ENCODE measurements at regions not wholly inside any gene's neighbourhood (a gene's known extent, or its start where the extent isn't known, plus 50 kb on each side); places are given as distances from the start of the nearest gene placed in this dataset.

- H3K36me3 ChIP-seq (replicated peaks; ENCODE audit: control insufficient read depth, insufficient read depth, low read length): no peaks in the 10 kb centered on the region
- DNase-seq: no peak
- no peak overlapping the region for H3K4me3 ChIP-seq (ENCODE audit: insufficient read depth, low read depth, low read length)
- no peaks in the 10 kb centered on the region for H3K27me3 ChIP-seq (ENCODE audit: control insufficient read depth, insufficient read depth, low read length)
Measured at GRCh38 chr10:78557433-78557925, 511.3 kb upstream of the ZMIZ1 start.

- Histone ChIP-seq H3K27me3 (ENCODE audit: control insufficient read depth, insufficient read depth, low read length) (no peaks in the 10 kb centered on the region), H3K4me3 (ENCODE audit: insufficient read depth, low read depth, low read length) (no peak overlapping the region), H3K36me3 (replicated peaks; ENCODE audit: control insufficient read depth, insufficient read depth, low read length) (no peaks in the 10 kb centered on the region)
- DNase-seq: peak; percentile 50
Measured at GRCh38 chr10:78559661-78560340, 509.0 kb upstream of the ZMIZ1 start.

GRCh38 chr10:78560341-78560688 lies 508.5 kb upstream of the ZMIZ1 start:
- no peak for DNase-seq
- Histone ChIP-seq H3K27me3 (ENCODE audit: control insufficient read depth, insufficient read depth, low read length) (no peaks in the 10 kb centered on the region), H3K36me3 (replicated peaks; ENCODE audit: control insufficient read depth, insufficient read depth, low read length) (no peaks in the 10 kb centered on the region), H3K4me3 (ENCODE audit: insufficient read depth, low read depth, low read length) (no peak overlapping the region)

GRCh38 chr10:78563314-78563713 lies 505.5 kb upstream of the ZMIZ1 start:
- no peaks in the 10 kb centered on the region for H3K27me3 ChIP-seq (ENCODE audit: control insufficient read depth, insufficient read depth, low read length)
- no peaks in the 10 kb centered on the region for H3K36me3 ChIP-seq (replicated peaks; ENCODE audit: control insufficient read depth, insufficient read depth, low read length)

GRCh38 chr10:78565841-78566240 lies 502.9 kb upstream of the ZMIZ1 start:
- H3K36me3 ChIP-seq (replicated peaks; ENCODE audit: control insufficient read depth, insufficient read depth, low read length): no peaks in the 10 kb centered on the region
- H3K4me3 ChIP-seq (ENCODE audit: insufficient read depth, low read depth, low read length): no peak overlapping the region
- no peaks in the 10 kb centered on the region for H3K27me3 ChIP-seq (ENCODE audit: control insufficient read depth, insufficient read depth, low read length)
- no peak for DNase-seq

More at GRCh38 chr10:78563314-78563713, 505.5 kb upstream of the ZMIZ1 start:
- DNase-seq: no peak
- no peak overlapping the region for H3K4me3 ChIP-seq (ENCODE audit: insufficient read depth, low read depth, low read length)

- no peaks in the 10 kb centered on the region for H3K36me3 ChIP-seq (replicated peaks; ENCODE audit: control insufficient read depth, insufficient read depth, low read length)
- no peaks in the 10 kb centered on the region for H3K27me3 ChIP-seq (ENCODE audit: control insufficient read depth, insufficient read depth, low read length)
- no peak for DNase-seq
- no peak overlapping the region for H3K4me3 ChIP-seq (ENCODE audit: insufficient read depth, low read depth, low read length)
Measured at GRCh38 chr10:78566284-78567111, 502.3 kb upstream of the ZMIZ1 start.

- H3K27me3 ChIP-seq (ENCODE audit: control insufficient read depth, insufficient read depth, low read length): no peaks in the 10 kb centered on the region
- no peaks in the 10 kb centered on the region for H3K36me3 ChIP-seq (replicated peaks; ENCODE audit: control insufficient read depth, insufficient read depth, low read length)
- H3K4me3 ChIP-seq (ENCODE audit: insufficient read depth, low read depth, low read length): no peak overlapping the region
- no peak for DNase-seq
Measured at GRCh38 chr10:78567680-78568455, 500.9 kb upstream of the ZMIZ1 start.

- H3K4me3 ChIP-seq (ENCODE audit: insufficient read depth, low read depth, low read length): no peak overlapping the region
Measured at GRCh38 chr10:78568620-78569019, 500.1 kb upstream of the ZMIZ1 start.

GRCh38 chr10:78570633-78571235 lies 498.0 kb upstream of the ZMIZ1 start:
- DNase-seq: peak; percentile 27
- no peaks in the 10 kb centered on the region for H3K36me3 ChIP-seq (replicated peaks; ENCODE audit: control insufficient read depth, insufficient read depth, low read length)
- H3K27me3 ChIP-seq (ENCODE audit: control insufficient read depth, insufficient read depth, low read length): no peaks in the 10 kb centered on the region
- H3K4me3 ChIP-seq (ENCODE audit: insufficient read depth, low read depth, low read length): no peak overlapping the region

More at GRCh38 chr10:78568620-78569019, 500.1 kb upstream of the ZMIZ1 start:
- no peak for DNase-seq
- Histone ChIP-seq H3K36me3 (replicated peaks; ENCODE audit: control insufficient read depth, insufficient read depth, low read length) (no peaks in the 10 kb centered on the region), H3K27me3 (ENCODE audit: control insufficient read depth, insufficient read depth, low read length) (no peaks in the 10 kb centered on the region)

GRCh38 chr10:78571286-78571685 lies 497.5 kb upstream of the ZMIZ1 start:
- no peaks in the 10 kb centered on the region for H3K36me3 ChIP-seq (replicated peaks; ENCODE audit: control insufficient read depth, insufficient read depth, low read length)
- H3K27me3 ChIP-seq (ENCODE audit: control insufficient read depth, insufficient read depth, low read length): no peaks in the 10 kb centered on the region
- no peak for DNase-seq
- no peak overlapping the region for H3K4me3 ChIP-seq (ENCODE audit: insufficient read depth, low read depth, low read length)

GRCh38 chr10:78571891-78572290 lies 496.9 kb upstream of the ZMIZ1 start:
- DNase-seq: no peak
- Histone ChIP-seq H3K4me3 (ENCODE audit: insufficient read depth, low read depth, low read length) (no peak overlapping the region), H3K36me3 (replicated peaks; ENCODE audit: control insufficient read depth, insufficient read depth, low read length) (no peaks in the 10 kb centered on the region), H3K27me3 (ENCODE audit: control insufficient read depth, insufficient read depth, low read length) (no peaks in the 10 kb centered on the region)

- Histone ChIP-seq H3K27me3 (ENCODE audit: control insufficient read depth, insufficient read depth, low read length) (no peaks in the 10 kb centered on the region), H3K36me3 (replicated peaks; ENCODE audit: control insufficient read depth, insufficient read depth, low read length) (no peaks in the 10 kb centered on the region), H3K4me3 (ENCODE audit: insufficient read depth, low read depth, low read length) (no peak overlapping the region)
- DNase-seq: no peak
Measured at GRCh38 chr10:78572565-78572964, 496.2 kb upstream of the ZMIZ1 start.

- Histone ChIP-seq H3K36me3 (replicated peaks; ENCODE audit: control insufficient read depth, insufficient read depth, low read length) (no peaks in the 10 kb centered on the region), H3K27me3 (ENCODE audit: control insufficient read depth, insufficient read depth, low read length) (no peaks in the 10 kb centered on the region), H3K4me3 (ENCODE audit: insufficient read depth, low read depth, low read length) (no peak overlapping the region)
- DNase-seq: peak; percentile 35
Measured at GRCh38 chr10:78574547-78574946, 494.2 kb upstream of the ZMIZ1 start.

- DNase-seq: no peak
- Histone ChIP-seq H3K4me3 (ENCODE audit: insufficient read depth, low read depth, low read length) (no peak overlapping the region), H3K36me3 (replicated peaks; ENCODE audit: control insufficient read depth, insufficient read depth, low read length) (no peaks in the 10 kb centered on the region), H3K27me3 (ENCODE audit: control insufficient read depth, insufficient read depth, low read length) (no peaks in the 10 kb centered on the region)
Measured at GRCh38 chr10:78575400-78575799, 493.4 kb upstream of the ZMIZ1 start.

Data from H7 (cell line).